ENCODE measurements at regions not wholly inside any gene's neighbourhood (a gene's known extent, or its start where the extent isn't known, plus 50 kb on each side); places are given as distances from the start of the nearest gene placed in this dataset.
"Not testable (repeated sequence)": the region's sequence is repeated elsewhere in the genome, so short reads cannot be mapped to it uniquely, and the experiment has no call there.

DNA sequence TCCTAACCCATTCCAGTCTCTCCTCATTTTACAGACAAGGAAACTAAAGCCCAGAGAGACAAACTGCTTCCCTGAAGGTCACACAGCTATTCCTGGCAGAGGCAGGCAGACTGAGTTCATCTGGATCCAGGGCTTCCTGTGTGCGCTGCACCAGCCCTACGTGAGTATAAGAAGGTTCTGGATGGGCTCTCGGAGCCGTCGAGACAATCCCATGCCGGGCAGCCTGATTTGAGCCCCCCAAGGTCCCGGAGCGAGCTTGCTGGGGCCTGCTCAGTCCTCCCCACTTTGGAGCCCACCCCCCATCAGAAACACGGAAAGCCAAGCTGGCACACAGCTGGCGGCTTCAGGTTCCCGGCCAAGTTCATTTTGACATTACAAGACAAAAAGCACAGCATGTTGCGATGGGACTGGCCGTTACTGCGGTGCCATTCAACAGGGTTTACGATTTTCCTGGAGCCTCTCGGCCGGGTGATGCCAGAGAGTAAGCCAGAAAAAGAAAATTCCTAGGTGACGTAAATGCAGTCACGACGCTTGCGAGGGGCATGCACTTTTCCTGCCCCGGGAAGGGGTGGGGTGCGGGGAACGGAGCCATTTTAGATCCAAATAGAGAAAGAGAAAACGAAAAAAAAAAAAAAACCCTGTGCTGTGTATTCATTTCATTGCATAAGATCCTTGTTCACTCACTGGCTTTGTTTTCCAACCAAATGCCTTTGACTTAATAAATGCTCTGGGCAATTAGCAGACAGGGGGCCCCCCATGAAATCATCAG lies 167.1 kb upstream of the FOXF1 start:
- peak in 1 of 2 experiments; percentile 50 for DNase-seq (ENCODE audit: low read depth in 2 of 2)

DNA sequence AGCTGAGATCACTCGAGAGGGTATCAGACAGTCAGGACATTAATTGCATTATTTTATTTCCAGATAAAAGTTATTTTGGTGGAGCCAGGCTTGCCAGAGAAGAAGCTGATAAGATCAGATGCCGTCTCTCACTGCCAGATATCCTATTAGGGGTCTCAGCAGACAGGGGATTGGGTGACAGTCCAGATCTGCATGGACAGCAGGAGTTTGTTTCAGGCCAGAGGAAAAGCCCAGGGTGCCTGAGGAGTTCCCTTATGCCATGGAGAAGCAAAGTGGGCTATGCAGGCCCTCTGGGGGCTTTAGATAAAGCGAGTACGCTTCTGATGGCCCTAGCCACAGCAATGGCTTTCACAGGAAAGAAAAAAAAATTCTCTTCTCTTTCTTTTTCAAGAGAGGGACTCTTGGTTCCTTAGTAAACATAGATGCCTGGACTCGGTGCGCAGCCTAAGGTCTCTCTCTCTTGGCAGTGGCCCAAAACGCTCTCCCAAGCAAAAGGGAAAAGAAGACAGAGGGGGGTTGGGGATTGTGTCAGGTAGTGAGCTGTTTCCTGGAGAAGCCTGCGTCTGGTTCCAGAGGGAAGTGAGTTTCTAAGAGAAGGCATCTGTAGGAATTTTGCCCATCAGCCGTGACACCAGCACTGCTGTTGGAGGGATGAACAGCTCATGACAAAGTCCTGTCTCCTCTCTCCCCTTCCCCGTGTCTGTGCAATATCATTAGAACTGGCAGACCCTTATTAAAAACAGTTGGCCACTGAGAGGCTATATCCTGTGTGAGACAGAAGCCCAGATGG lies 166.3 kb upstream of the FOXF1 start:
- no peak for DNase-seq (ENCODE audit: low read depth in 2 of 2)

DNA sequence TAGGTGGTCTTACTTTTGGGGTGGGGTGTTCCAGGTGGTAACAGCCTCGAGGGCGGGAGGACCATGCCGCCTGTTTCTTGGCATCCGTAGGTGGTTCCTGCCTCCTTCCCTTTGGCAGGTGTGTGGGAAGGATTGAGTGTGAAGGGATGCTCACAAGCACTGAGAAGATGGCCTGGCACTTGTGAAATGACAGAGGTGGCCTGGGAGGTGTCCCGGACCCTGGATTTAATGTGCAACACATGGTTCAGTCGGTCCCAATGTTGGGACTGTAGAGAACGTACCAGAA lies 165.8 kb upstream of the FOXF1 start:
- no peak for DNase-seq (ENCODE audit: low read depth in 2 of 2)

DNA sequence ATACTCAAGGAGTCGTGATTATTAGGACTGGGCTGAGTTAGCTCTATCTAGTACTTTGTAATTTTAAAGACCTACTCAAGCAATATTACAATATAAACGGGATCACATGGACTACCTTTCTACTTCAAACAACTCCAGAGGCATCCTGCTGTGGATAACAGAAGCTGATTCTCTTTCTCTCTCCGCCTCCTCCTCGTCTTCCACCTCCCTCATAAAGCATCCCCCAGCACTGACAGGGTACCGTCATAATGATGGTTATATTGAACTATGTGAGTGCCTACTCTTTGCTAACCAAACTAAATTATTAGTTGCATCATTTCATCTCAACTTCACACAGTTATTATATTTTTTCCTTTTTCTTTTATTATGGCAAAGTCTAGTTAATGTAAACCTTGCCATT lies 165.4 kb upstream of the FOXF1 start:
- no peak for DNase-seq (ENCODE audit: low read depth in 2 of 2)

DNA sequence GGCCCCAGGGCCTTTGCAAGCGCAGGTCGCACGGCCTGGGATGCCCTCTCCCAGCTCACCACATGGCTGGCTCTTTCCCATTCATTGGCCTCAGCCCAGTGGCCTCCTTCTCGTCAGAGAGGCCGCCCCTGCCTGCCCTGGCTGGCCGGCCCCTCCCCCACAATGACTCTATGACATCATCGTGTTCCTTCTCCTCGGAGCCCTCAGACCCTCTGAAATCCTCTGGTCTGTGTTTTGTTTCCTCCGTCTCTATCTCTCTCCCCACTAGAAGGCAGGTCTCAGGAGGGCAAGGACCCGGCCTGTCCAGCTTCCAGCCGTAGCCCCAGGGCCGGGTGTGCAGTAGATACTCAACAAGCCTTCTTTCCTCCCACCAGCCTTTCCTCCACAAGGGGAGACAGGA lies 164.8 kb upstream of the FOXF1 start:
- no peak for DNase-seq (ENCODE audit: low read depth in 2 of 2)

DNA sequence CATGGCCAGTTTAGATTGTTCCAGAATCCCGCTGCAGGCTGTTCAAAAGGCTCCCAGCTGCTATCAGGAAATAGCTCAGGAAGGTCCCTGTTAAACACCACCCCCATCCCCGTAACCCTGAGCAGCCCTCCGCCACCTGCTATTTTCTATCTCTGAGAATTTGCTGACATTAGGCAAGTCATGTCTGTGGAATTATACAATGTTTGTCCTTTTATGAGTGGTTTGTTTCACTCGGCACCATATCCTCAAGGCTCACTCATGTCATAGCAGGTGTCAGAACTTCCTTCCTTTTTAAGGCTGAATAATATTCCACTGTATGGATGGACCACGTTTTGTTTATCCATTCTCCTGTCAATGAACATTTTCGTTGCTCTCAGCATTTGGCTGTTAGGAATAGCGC lies 164.3 kb upstream of the FOXF1 start:
- no peak for DNase-seq (ENCODE audit: low read depth in 2 of 2)

DNA sequence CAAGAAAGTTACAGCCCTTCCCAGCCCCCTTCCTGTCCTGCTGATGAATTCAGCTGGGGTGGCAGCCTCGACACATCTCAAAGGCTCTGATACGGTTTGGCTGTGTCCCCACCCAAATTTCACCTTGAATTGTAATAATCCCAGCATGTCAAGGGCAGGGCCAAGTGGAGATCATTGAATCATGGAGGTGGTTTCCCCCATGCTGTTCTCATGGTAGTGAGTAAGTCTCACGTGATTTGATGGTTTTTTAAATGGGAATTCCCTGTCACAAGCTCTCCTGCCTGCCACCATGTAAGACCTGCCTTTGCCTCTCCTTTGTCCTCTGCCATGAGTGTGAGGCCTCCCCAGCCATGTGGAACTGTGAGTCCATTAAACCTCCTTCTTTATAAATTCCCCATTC lies 163.2 kb upstream of the FOXF1 start:
- no peak for DNase-seq (ENCODE audit: low read depth in 2 of 2)

DNA sequence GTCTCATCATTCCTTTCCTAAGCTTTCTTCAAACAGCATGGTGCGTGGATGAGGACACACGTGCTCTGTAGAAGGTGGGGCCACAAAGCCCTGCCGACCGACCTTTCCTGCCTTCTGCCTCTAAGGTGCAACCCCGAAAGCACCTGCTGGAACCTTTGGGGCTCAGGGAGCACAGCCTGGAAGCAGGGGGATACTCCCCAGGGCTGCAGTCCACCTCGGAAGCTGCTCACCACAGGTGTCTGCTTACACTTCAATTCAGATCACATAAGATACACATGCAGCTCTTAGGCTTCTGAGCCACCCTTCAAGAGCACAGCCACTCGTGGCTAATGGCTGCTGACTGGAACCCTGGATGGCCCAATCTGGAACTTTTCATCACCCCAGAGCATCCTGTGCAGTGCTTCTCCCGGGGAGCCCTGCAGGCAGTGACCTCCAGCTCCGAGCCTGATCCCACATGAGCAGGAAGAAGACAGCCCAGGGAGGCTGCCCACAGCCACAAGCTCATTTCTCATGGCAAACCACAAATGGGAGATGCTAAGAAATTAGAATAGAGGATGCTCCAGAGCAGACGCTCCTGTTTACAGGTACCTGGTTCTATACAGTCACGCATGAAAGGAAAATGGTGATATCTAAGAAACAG lies 162.3 kb upstream of the FOXF1 start:
- DNase-seq (ENCODE audit: low read depth in 2 of 2): no peak

DNA sequence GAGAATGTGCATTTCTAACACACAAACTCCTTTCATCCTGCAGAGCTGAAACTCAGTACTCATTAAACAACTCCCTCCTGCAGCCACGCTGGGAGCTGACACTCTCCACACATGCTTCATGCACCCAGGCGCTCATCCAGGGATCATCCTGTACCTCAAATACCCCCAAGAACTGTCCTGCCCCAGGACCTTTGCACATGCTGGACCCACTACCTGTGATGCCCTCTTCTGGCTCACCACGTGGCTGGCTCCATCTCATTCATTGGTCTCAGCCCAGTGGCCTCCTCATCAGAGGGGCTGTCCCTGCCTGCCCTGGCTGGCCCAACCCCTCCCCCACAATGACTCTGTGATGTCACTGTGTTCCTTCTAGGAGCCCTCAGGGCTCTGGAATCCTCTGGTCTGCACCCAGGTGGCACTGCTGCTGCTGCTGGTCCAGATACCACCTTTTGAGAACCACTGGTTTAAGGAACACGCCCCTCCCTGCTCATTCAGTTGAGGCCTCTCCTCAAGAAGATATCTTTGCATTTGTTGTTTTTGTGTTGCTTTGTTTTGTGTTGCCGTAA lies 160.9 kb upstream of the FOXF1 start:
- no peak for DNase-seq (ENCODE audit: low read depth in 2 of 2)

DNA sequence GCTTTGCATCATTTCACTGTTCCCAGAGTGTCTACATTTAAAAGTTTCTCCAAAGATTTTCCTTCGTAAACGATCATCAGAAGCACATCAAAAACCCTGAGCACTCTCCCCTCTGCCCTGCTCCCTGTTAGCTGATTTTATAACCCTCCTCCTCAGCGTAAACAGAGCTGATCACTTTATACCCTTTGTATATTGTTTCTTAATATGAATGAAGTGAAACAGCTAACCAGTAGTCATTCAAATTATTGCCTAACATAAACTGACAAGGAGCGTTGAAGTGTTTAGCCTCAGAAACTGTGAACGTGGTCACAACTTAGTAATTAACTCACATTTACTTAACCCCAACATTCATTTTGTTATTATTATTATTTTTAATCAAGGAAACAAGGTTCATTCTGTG lies 160.0 kb upstream of the FOXF1 start:
- no peak for DNase-seq (ENCODE audit: low read depth in 2 of 2)

DNA sequence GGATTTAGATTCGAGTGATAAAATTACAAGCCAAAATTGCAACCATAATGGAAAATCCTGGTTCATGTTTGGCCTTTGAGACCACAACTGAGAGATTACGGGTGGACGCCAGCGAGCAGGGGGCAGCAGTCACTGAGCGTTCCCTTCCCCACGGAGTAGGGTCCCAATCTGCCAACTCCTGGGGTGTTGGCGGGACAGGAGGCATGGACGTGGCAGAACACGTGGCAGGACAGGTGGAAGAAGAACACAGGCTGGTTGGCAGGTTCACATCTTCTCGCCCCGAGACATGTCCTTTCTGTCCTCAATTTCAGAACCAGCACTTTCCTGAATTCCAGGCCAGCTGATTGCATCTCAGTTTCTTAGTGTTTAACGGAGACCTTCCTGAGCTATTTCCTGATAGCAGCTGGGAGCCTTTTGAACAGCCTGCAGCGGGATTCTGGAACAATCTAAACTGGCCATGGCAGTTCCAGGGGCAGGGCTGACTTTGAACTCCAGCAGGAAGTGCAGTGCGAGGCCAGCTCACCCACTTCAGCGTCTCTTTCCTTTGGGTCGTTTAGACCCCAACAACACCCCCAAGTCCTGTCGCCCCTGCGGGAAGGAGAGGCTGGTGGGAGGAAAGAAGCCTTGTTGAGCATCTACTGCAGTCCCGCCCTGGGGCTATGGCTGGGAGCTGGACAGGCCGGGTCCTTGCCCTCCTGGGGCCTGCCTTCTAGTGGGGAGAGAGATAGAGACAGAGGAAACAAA lies 159.1 kb upstream of the FOXF1 start:
- DNase-seq (ENCODE audit: low read depth in 2 of 2): no peak

DNA sequence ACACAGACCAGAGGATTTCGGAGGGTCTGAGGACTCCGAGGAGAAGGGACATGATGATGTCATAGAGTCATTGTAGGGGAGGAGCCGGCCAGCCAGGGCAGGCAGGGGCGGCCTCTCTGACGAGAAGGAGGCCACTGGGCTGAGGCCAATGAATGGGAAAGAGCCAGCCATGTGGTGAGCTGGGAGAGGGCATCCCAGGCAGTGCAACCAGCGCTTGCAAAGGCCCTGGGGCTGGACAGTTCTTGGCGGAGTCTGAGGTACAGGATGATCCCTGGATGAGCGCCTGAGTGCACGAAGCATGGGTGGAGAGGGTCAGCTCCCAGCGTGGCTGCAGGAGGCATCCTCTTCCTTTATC lies 158.6 kb upstream of the FOXF1 start:
- DNase-seq (ENCODE audit: low read depth in 2 of 2): not testable (repeated sequence)

DNA sequence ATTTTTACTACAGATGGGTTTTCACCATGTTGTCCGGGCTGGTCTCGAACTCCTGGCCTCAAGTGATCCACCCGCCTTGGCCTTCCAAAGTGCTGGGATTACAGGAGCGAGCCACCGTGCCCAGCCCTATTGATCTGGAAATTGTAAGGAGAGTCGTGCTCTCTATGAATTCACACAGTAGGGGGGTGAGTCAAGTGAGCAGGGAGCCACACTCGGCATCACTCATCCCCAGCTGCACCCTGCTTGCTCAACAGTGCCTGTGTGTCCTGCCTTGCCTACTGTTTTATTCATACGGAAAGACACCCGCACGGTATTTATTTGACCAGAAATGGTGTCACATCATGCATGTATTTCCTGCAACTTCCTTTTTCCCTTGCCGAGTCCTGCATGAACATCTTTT lies 157.2 kb upstream of the FOXF1 start:
- no peak for DNase-seq (ENCODE audit: low read depth in 2 of 2)

DNA sequence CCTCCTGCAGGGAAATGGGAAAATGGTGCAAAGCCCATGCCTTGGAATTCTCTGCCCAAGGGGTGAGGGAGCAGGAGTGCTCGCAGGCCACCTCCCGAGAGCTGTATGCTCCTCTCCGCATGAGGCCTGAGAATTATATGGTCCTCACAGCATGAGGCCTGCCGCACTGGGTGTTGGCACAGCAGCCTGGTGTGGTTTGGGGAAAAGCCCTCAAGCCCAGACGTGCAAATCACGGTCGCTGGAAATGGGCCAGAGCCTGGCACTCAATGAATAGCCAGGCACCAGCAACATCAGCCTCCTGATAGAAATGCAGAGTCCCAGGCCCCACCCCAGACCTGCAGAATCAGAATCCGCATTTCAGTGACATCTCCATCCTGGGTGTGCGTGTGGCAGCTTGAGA lies 156.4 kb upstream of the FOXF1 start:
- no peak for DNase-seq (ENCODE audit: low read depth in 2 of 2)

DNA sequence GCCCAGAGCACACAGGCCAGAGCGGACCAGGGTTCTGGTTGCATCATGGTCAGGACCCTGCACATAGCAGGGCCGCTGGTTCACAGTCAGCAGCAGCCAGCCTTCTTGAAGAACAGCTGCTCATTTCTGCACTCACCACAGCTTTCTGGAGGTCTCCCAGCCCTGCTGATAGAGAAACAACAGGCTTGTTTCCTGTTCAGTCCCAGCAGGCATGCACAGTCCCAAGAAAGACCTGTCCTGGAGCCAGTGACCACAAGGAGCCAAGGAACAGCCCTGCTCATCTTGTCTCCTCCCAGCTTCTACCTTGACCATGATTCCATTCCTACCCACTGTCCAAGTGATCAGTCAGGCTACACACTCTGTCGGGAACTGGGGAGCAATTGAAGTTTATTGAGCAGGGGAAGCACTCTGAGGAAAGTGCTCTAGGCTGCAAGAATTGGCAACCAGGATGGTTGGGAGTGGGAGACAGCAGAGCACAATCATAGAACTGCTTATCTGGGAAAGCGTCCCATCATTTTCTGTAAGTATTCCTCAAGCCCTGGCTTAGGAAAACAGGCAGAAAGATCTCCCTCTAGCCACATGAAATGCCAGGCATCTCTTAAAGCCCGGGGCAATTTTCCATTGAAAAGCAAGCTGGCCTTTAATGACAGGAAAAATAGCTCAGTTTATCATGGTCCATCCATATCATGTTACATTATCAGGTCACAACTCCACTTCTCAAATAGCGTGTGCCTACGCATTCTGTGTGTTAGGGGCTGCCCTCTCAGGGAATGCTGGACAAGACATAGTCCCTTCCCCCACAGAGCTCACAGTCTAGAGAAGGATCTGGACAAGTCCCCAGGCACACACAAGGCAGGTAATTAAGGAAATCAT lies 155.4 kb upstream of the FOXF1 start:
- no peak for DNase-seq (ENCODE audit: low read depth in 2 of 2)

DNA sequence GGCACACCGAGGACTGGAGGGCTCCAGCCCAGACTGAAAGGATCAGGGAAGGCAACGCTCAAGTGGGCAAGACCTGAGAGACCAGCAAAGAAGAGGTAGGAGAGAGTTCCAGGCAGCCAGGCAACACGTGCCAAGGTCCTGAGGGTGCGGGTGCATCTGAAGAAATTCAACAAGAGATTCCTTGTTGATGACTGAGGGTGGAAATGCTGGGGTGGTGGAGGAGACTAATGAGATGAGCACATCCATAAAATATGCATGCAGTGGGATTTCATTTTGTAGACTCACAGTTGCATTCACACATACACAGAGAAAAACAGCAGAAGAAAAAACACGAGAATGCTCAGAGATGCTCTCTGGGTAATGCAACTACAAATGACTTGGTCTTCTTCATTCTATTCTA lies 154.8 kb upstream of the FOXF1 start:
- peak; percentile 70 to 79 for DNase-seq (ENCODE audit: low read depth in 2 of 2)

DNA sequence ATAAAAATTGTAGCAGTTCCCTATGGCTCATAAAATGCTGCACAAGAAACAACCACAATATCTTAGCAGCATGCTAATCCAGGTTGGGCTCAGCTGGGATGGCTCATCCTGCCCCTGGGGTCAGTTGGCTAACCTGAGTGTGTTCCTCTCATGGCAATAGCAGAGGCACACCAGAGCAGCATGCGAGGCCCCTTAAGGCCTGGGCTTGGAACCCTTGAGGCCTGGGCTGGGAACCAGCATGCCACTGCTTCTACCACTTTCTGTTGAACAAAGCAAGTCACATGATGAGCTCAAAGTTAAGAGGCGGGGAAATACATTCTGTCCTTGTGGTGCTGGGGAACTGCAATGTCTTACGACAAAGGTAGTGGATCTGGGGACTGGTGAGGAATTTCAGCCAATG lies 154.4 kb upstream of the FOXF1 start:
- no peak for DNase-seq (ENCODE audit: low read depth in 2 of 2)

DNA sequence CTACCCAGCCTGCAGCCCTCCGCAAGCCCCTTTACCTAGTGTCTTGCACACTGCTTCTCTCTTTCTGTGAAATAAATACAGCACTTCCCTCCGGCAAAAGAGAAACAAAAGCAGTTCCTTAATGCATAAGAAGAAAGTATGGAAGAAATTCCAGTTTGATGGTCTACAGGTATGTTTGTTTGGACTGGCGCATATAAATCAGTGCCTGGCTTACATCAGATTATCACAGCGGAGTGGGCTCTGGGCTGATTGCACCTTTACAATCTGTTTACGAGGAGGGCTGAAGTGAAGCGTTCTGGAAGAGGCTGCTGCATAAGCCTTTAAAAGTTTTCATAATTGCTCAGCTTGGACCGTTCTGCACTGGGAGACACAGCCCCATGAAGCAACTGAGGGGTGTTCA lies 153.5 kb upstream of the FOXF1 start:
- DNase-seq (ENCODE audit: low read depth in 2 of 2): no peak

DNA sequence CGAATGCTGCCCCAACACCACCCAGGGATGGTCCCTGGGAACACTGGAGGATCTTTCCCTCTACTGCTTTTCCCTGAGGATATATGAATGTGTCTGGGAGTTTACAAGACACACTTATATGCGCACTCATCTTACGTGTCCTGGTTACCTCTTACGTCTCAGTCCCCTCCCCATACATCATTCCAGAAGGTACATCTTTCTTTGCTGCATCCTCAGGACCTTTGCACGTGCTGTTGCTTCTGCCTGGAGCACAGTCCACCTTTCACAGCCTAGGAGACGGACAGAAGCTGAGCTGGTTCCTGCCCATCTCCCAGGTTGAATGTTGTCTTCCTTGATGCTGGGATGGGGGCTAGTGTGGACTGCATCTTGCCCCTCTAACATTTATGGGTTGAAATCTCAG lies 153.0 kb upstream of the FOXF1 start:
- DNase-seq (ENCODE audit: low read depth in 2 of 2): no peak

DNA sequence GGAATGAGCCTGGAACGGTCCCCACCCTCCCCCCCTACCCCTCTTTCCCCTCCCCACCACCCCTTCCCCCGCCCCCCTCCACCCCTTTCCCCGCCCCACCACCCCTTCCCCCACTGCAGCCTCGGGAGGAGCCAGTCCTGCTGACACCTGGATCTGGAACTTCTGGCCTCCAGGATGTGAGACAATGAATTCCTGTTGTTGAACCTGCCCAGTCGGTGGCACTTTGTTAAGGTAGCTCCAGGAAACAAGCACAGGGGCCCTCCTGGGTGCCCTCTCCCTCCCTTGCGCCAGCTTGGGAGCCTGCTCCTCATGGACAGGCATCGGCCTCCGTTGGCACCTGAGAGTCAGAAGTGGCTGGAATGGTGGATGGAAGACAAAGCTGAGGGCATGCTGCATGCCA lies 152.4 kb upstream of the FOXF1 start:
- DNase-seq (ENCODE audit: low read depth in 2 of 2): no peak

DNA sequence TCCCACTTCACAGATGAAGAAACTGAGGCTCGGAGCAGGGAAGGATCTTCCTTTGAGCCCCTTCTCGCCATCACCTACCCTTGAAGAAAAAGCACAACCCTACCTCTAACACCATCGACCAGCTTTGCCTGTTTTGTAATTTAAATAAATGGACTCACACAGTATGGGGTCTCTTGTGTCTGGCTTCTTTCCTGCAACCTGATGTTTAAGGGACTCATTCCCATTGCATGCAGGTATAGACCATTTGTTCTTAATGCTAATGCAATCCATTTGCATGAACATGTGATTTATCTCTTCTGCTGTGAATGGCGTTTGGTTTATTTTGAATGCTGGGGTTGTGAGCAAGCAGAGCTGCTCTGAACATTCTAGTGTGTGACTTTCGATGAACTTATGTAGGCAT lies 150.8 kb upstream of the FOXF1 start:
- no peak for DNase-seq (ENCODE audit: low read depth in 2 of 2)

All from fibroblast of skin of left quadriceps (primary cell).